ENCODE measurements at regions not wholly inside any gene's neighbourhood (a gene's known extent, or its start where the extent isn't known, plus 50 kb on each side); places are given as distances from the start of the nearest gene placed in this dataset.

DNA sequence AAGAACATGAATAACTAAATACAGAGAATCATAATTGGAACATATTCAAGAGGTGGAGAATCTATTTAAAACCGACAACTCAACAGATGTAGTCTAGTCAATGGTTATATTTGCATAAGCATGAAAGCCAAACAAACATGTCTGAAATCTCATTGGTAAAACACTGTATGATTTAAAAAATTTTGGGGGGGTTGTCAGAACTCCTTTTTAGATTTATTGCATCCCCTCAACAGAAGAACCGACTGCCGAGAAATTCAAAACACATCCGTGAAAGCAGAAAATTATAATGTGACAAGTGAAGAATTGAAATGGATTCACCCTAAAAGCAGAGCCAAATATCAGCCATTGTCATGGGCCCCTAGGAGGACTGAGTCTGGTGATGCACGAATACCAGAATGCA is 633.4 kb upstream of the KCNMB2 start:
- TF ChIP-seq POLR2A (IDR thresholded peaks at IDR 0.05) = no peak
- TF ChIP-seq, protein P1, sequence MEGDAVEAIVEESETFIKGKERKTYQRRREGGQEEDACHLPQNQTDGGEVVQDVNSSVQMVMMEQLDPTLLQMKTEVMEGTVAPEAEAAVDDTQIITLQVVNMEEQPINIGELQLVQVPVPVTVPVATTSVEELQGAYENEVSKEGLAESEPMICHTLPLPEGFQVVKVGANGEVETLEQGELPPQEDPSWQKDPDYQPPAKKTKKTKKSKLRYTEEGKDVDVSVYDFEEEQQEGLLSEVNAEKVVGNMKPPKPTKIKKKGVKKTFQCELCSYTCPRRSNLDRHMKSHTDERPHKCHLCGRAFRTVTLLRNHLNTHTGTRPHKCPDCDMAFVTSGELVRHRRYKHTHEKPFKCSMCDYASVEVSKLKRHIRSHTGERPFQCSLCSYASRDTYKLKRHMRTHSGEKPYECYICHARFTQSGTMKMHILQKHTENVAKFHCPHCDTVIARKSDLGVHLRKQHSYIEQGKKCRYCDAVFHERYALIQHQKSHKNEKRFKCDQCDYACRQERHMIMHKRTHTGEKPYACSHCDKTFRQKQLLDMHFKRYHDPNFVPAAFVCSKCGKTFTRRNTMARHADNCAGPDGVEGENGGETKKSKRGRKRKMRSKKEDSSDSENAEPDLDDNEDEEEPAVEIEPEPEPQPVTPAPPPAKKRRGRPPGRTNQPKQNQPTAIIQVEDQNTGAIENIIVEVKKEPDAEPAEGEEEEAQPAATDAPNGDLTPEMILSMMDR (IDR thresholded peaks at IDR 0.05) = no peak

Data from heart left ventricle (tissue), 13 donors.